ENCODE measurements at regions not wholly inside any gene's neighbourhood (a gene's known extent, or its start where the extent isn't known, plus 50 kb on each side); places are given as distances from the start of the nearest gene placed in this dataset.

- TF ChIP-seq CTCF (IDR thresholded peaks at IDR 0.05; ENCODE audit: insufficient read depth, low read length, poor library complexity, severe bottlenecking) (no peak), EZH2phosphoT487 (conservative IDR thresholded peaks at IDR 0.05; ENCODE audit: low read length) (no peak)
Observed at GRCh38 chr12:127272864-127273263, 994.1 kb upstream of the TMEM132C start.
